T-cell (primary cell): ENCODE measurements at regions not wholly inside any gene's neighbourhood (a gene's known extent, or its start where the extent isn't known, plus 50 kb on each side); places are given as distances from the start of the nearest gene placed in this dataset.

Source experiments
- ATAC-seq, 4 experiments: fragments of 200-7000 bp in 3 of 4; fragments of 150-1000 bp in 1 of 4; cut with Tn5 transposase; replicated peaks in 1 of 4; 1 replicate in 3 of 4; 2 replicates in 1 of 4; pipeline ENCODE4 v1.10.0; 2021; ENCODE audit warnings: moderate library complexity in 3 of 4, mild to moderate bottlenecking in 2 of 4, moderate number of reproducible peaks in 1 of 4
- CTCF ChIA-PET, 2 donors: fragments of 300-600 bp; sonication (Branson Sonifier 250); formaldehyde crosslinking; loops; one replicate each; lab custom pipeline; 2022; ENCODE audit warnings: antibody characterized with exemption in 2 of 2; lab: Charles Lee
- POLR2A ChIA-PET, 2 donors: fragments of 300-600 bp; sonication (Branson Sonifier 250); formaldehyde crosslinking; loops; one replicate each; lab custom pipeline; 2022; ENCODE audit warnings: antibody characterized with exemption in 2 of 2; lab: Charles Lee
- DNase-seq, 35 experiments: peaks; one replicate each; pipeline versions ENCODE4 v3.0.0 to v3.0.0-alpha.2; 2013 to 2023
- H3K27ac ChIP-seq: one replicate; pipeline ENCODE4 v1.5.1; 2013; ENCODE audit warnings: low read length
- H3K27me3 ChIP-seq, 2 experiments: replicated peaks in 1 of 2; 1 replicate in 1 of 2; 2 replicates in 1 of 2; pipeline versions ENCODE4 v1.6.1 to v1.7.0; 2013; ENCODE audit warnings: low read length in 1 of 2, mixed read lengths in 1 of 2; ENCODE audit not compliant: control insufficient read depth in 2 of 2, insufficient read depth in 2 of 2; ENCODE audit errors: extremely low read depth in 1 of 2
- H3K36me3 ChIP-seq, 2 donors: 1 replicate in 1 of 2; 2 replicates in 1 of 2; pipeline versions ENCODE4 v1.6.1 to v1.7.0; 2013; ENCODE audit warnings: low read length in 1 of 2; ENCODE audit not compliant: control insufficient read depth in 2 of 2, insufficient read depth in 1 of 2; ENCODE audit errors: extremely low read depth in 1 of 2
- H3K4me1 ChIP-seq, 2 experiments: 1 replicate in 1 of 2; 2 replicates in 1 of 2; pipeline versions ENCODE4 v1.6.1 to v1.7.0; 2013; ENCODE audit warnings: low read length in 2 of 2, mixed read lengths in 1 of 2; ENCODE audit not compliant: insufficient read depth in 2 of 2, control insufficient read depth in 1 of 2; ENCODE audit errors: extremely low read depth in 1 of 2
- H3K4me3 ChIP-seq, 2 donors: 1 replicate in 1 of 2; 2 replicates in 1 of 2; pipeline versions ENCODE4 v1.5.1 to v1.7.0; 2013; ENCODE audit warnings: mild to moderate bottlenecking in 2 of 2, low read length in 1 of 2, moderate library complexity in 1 of 2; ENCODE audit not compliant: control insufficient read depth in 1 of 2; ENCODE audit errors: extremely low read depth in 1 of 2
- H3K9me3 ChIP-seq: 2 replicates; pipeline ENCODE4 v1.7.0; 2013
- H3K27ac Mint-ChIP-seq, 2 donors: one replicate each; pipeline ENCODE4 v1.8.0; 2020 to 2021; ENCODE audit warnings: mild to moderate bottlenecking in 2 of 2, mixed read lengths in 2 of 2
- H3K27me3 Mint-ChIP-seq, 2 donors: one replicate each; pipeline ENCODE4 v1.8.0; 2021 to 2022; ENCODE audit warnings: mixed read lengths in 2 of 2
- H3K36me3 Mint-ChIP-seq: one replicate; pipeline ENCODE4 v1.8.0; 2021; ENCODE audit warnings: mixed read lengths
- H3K4me1 Mint-ChIP-seq, 3 donors: one replicate each; pipeline ENCODE4 v1.8.0; 2020 to 2022; ENCODE audit warnings: mixed read lengths in 3 of 3, mild to moderate bottlenecking in 1 of 3
- H3K4me3 Mint-ChIP-seq, 3 donors: one replicate each; pipeline ENCODE4 v1.8.0; 2020 to 2022; ENCODE audit warnings: mild to moderate bottlenecking in 3 of 3, mixed read lengths in 3 of 3, moderate library complexity in 3 of 3
- H3K9me3 Mint-ChIP-seq, 3 donors: one replicate each; pipeline ENCODE4 v1.8.0; 2020 to 2022; ENCODE audit warnings: mixed read lengths in 3 of 3
- whole genome bisulfite sequencing: methylation state at CpG from one replicate; pipeline ENCODE4 v1.1.5; 2013; ENCODE audit warnings: missing lambda C conversion rate; ENCODE audit not compliant: insufficient coverage; 5-methylcytosine and 5-hydroxymethylcytosine counted together

GRCh38 chr5:155624597-155625241 lies 611.2 kb downstream of the KIF4B start:
- H3K4me3 ChIP-seq: no peak overlapping the region
- CTCF ChIA-PET: no interaction called here
- no peaks in the 10 kb centered on the region for H3K27me3 ChIP-seq
- Mint-ChIP-seq H3K4me1 (no peaks in the 10 kb centered on the region), H3K27ac (no peak overlapping the region), H3K9me3 (no peaks in the 10 kb centered on the region), H3K36me3 (no peaks in the 10 kb centered on the region), H3K4me3 (no peak overlapping the region), H3K27me3 (peaks cover 29 to 35% of the 10 kb centered on the region in 2 donors)
- DNase-seq: no peak
- H3K27ac ChIP-seq: no peak overlapping the region
- no peaks in the 10 kb centered on the region for H3K9me3 ChIP-seq
- H3K36me3 ChIP-seq: no peaks in the 10 kb centered on the region
- POLR2A ChIA-PET: no interaction called here
- WGBS: 75% methylated on average over 4 of the region's 5 CpGs
- no peak for ATAC-seq
- H3K4me1 ChIP-seq: no peaks in the 10 kb centered on the region

DNA sequence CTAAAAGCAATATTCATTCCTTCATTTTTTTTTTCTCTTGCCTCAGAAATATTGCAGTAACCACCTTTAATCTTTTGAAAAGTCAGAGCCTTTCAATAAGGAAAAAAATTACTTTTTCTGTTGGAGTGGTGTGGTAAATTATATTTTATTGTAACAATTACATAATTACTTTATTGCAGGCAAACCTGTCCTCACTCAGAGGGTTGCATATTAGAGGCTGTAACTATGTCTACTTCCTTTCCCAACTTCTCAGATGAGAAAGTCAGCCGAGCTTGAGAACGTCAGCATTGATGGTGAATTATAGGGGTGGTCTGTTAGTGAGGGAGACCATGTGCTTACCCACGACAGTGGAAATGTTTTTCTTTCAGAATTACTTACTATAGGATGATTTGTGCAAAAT lies 611.8 kb downstream of the KIF4B start:
- no peak overlapping the region for H3K27ac ChIP-seq
- no peak overlapping the region for H3K27ac Mint-ChIP-seq
- ChIA-PET CTCF (no interaction called here), POLR2A (no interaction called here)
- H3K9me3 Mint-ChIP-seq: no peaks in the 10 kb centered on the region
- no peaks in the 10 kb centered on the region for H3K36me3 ChIP-seq
- H3K4me3 ChIP-seq: no peak overlapping the region
- DNase-seq (no peak), ATAC-seq (no peak)
- no peaks in the 10 kb centered on the region for H3K4me1 ChIP-seq
- no CpG with 5 or more reads among the region's 3 CpGs for WGBS
- no peak overlapping the region for H3K4me3 Mint-ChIP-seq
- no peaks in the 10 kb centered on the region for H3K4me1 Mint-ChIP-seq
- H3K27me3 Mint-ChIP-seq: peaks cover 26 to 32% of the 10 kb centered on the region in 2 donors
- no peaks in the 10 kb centered on the region for H3K27me3 ChIP-seq
- no peaks in the 10 kb centered on the region for H3K9me3 ChIP-seq
- no peaks in the 10 kb centered on the region for H3K36me3 Mint-ChIP-seq

DNA sequence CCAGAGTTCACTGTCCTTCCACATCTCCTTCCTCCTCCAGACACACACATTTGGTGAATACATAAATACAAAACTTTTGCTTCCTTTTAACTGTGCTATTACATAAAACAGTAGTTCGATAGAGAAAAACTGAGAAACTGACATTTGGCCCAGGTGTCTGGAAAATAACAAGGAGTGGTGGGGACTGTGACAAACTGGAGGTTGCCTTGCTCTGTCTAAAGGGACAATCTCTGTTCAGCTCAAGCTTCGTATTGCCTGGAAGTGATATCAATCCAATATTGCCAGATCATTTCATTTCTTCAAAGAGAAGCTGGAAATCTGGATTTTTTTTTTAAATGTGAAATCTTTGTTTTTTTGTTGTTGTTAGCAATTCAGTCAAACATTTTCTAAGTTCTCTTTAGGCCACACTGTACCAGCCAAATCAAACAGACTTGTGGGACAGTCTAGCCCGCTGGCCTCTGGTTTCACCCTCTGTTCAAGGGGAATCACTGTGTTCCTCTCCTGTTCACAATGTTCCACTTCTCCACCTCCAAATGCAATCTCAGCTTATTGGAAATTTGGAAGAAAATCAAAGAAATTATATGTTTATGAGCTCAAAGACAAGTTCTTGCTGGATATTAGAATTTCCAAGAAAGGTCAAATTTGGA lies 612.5 kb downstream of the KIF4B start:
- no peak for ATAC-seq

DNA sequence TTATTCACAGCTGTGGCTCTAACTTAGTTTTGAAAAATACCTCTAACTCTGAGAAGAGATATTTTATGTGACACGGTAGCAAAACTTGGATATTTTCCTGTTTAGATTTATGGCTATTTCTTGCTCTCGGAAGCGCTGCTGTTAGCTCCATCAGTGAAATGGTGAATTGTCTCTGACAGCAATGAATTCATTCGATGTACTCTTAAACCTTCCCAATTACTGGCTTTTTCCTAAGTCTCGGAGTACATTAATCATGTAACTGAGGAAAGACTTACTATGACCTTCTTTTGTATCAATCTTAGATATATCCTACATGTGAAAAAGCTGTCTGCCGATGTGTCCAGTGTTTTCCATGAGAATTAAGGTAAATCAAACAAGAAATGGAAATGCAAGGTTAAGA lies 613.0 kb downstream of the KIF4B start:
- Mint-ChIP-seq H3K36me3 (no peaks in the 10 kb centered on the region), H3K4me1 (no peaks in the 10 kb centered on the region), H3K27ac (no peak overlapping the region), H3K27me3 (peaks cover 19 to 23% of the 10 kb centered on the region in 2 donors), H3K4me3 (no peak overlapping the region), H3K9me3 (peaks cover 0 to 6% (median 0%) of the 10 kb centered on the region in 3 donors)
- Histone ChIP-seq H3K27ac (no peak overlapping the region), H3K4me3 (no peak overlapping the region), H3K9me3 (no peaks in the 10 kb centered on the region), H3K4me1 (no peaks in the 10 kb centered on the region), H3K36me3 (no peaks in the 10 kb centered on the region), H3K27me3 (no peaks in the 10 kb centered on the region)
- POLR2A ChIA-PET: no interaction called here
- DNase-seq (no peak), ATAC-seq (no peak)
- CTCF ChIA-PET: no interaction called here
- WGBS: 100% methylated on average over 1 of the region's 6 CpGs

More for the DNA sequence above, 612.5 kb downstream of the KIF4B start:
- Mint-ChIP-seq H3K4me1 (no peaks in the 10 kb centered on the region), H3K27me3 (peaks cover 24 to 25% of the 10 kb centered on the region in 2 donors), H3K27ac (no peak overlapping the region), H3K36me3 (no peaks in the 10 kb centered on the region), H3K4me3 (no peak overlapping the region), H3K9me3 (peaks cover 0 to 3% (median 0%) of the 10 kb centered on the region in 3 donors)
- Histone ChIP-seq H3K27me3 (no peaks in the 10 kb centered on the region), H3K36me3 (no peaks in the 10 kb centered on the region), H3K27ac (no peak overlapping the region), H3K4me3 (no peak overlapping the region), H3K9me3 (no peaks in the 10 kb centered on the region), H3K4me1 (no peaks in the 10 kb centered on the region)
- DNase-seq: no peak
- ChIA-PET POLR2A (no interaction called here), CTCF (no interaction called here)
- 86% methylated on average over 1 of the region's 3 CpGs for WGBS

DNA sequence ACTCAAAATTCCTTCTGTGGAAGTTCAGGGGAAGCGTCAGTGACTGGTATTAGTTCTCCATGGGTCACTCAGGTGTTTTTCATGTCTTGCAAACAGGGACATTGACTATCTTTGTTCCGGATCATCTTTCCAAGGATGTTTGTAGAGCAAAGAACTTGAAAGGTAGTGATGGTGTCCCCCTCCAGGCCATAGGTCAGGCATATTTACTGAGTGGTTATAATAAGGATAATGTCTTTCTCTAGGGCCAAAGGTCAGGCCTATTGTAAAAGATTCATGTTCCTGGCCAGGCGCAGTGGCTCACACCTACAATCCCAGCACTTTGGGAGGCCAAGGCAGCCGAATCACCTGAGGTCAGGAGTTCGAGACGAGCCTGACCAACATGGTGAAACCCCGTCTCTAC lies 614.8 kb downstream of the KIF4B start:
- DNase-seq (no peak), ATAC-seq (no peak)
- Mint-ChIP-seq H3K4me1 (no peaks in the 10 kb centered on the region), H3K36me3 (no peaks in the 10 kb centered on the region), H3K27ac (no peak overlapping the region), H3K27me3 (peaks cover 16 to 21% of the 10 kb centered on the region in 2 donors), H3K9me3 (peaks cover 0 to 6% (median 0%) of the 10 kb centered on the region in 3 donors), H3K4me3 (no peak overlapping the region)
- Histone ChIP-seq H3K36me3 (no peaks in the 10 kb centered on the region), H3K27ac (no peak overlapping the region), H3K27me3 (no peaks in the 10 kb centered on the region), H3K4me1 (no peaks in the 10 kb centered on the region), H3K9me3 (no peaks in the 10 kb centered on the region), H3K4me3 (no peak overlapping the region)
- WGBS: 88% methylated on average over 7 of the region's 7 CpGs
- ChIA-PET CTCF (no interaction called here), POLR2A (no interaction called here)

- Mint-ChIP-seq H3K9me3 (peaks cover 0 to 6% (median 5%) of the 10 kb centered on the region in 3 donors), H3K27me3 (peaks cover 9 to 12% of the 10 kb centered on the region in 2 donors), H3K27ac (no peak overlapping the region), H3K4me3 (no peak overlapping the region), H3K36me3 (no peaks in the 10 kb centered on the region), H3K4me1 (no peaks in the 10 kb centered on the region)
- Histone ChIP-seq H3K4me1 (no peaks in the 10 kb centered on the region), H3K9me3 (no peaks in the 10 kb centered on the region), H3K27me3 (no peaks in the 10 kb centered on the region), H3K4me3 (no peak overlapping the region), H3K27ac (no peak overlapping the region), H3K36me3 (no peaks in the 10 kb centered on the region)
- no CpG with 5 or more reads among the region's 1 CpG for WGBS
- ChIA-PET POLR2A (no interaction called here), CTCF (interaction anchor here in 1 of 2 donors (0.6 kb wide), 1 partner anchor 45 kb away, joined by 3 read pairs; no protein-coding TSS in a partner anchor)
- DNase-seq (no peak), ATAC-seq (no peak)
These were observed 616.0 kb downstream of the KIF4B start for GRCh38 chr5:155629597-155629996.
